Left hindlimb (tissue), 1 donor: ENCODE measurements at regions not wholly inside any gene's neighbourhood (a gene's known extent, or its start where the extent isn't known, plus 50 kb on each side); places are given as distances from the start of the nearest gene placed in this dataset.

Source experiments
- DNase-seq: peaks from one replicate; pipeline ENCODE4 v3.0.0-alpha.2; 2018

DNA sequence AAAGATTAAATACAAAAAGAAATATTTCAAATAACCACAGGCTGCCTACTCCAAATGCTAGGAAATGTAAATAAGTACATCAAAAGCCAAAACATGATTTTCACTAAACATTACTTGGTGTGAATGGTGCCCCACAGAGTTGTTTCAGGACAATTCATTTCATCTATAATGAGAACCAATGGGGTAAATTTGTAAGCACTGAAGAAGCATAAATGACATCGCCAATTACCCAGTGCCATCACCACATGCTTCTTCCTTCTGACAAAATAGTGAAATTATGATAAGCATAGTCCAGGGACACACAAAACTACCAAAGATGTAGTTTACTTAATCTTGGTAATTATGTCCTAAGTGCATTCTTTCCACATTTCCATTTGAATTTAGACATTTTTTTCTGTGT lies 510.4 kb upstream of the TYRP1 start:
- DNase-seq: no peak

DNA sequence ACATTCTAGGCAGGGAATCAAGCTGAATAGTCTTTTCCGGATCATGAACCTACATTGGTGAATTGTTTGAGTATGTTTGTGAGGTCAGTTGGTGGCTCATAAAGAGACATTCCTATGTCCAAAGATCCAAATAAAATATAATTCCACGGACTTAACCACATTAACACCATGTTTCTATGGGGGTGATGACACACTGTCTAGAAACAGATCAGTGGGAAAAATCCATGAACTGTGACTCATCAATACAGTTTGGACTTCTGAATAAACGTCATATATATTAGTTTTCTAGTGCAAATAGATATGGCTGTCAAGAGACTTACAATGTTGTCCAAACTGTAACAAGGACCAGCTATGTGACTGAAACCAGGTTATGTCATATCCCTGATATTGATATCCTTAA lies 509.9 kb upstream of the TYRP1 start:
- DNase-seq: no peak

DNA sequence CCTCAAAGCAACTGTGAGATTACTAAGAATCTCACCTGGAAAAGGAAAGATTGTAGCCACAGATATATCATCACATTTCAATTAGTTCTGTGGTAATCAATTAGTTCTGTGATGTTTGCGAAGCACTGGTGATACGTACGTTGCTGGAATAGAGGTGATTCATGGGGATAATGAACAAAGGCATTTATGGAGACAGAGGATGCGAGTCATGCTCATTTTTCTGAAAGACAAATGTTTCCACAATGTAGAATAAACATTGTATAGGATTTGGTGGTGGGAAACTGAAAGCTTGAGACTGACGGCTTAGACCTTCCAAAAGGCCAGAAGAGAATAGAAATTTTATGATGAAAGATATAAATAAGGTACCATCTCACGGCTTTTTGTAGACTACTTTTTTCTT lies 507.3 kb upstream of the TYRP1 start:
- no peak for DNase-seq

DNA sequence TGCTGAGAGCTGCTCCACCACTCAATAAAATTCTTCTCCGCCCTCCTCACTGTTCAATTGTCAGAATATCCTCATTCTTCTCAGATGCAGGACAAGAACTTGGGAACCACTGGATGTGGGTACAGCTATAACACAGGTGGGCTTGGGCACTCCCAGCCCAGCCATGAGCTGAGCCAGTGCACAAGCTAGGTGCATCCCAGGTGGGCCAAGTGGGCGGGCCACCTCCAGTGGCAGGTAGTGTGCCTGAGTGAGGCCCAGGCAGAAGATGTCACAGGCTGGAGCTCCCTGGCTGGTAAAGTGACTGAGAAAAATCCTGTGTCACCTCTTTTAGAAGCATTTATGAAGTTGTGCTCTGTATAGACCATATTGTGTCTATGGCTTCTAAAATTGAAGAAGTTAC lies 501.6 kb upstream of the TYRP1 start:
- DNase-seq: no peak

DNA sequence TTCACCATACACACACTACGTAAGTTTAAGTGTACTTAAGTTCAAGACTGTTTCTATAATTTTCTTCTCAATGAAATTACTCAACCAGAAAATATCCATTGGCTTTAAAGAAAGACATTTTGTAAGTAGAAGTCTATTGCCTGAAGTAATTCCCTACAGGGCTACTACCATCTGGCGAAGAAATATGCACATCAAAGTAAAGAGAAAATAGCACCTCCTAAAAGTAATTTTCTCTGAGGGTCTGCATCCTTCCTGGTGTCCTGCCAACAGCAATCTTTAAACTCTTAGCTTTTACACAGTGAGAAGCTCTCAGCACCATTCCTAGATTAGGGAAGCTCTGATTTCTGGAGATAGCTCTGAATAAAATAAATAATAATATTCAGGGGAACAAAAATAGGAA lies 498.5 kb upstream of the TYRP1 start:
- DNase-seq: no peak

DNA sequence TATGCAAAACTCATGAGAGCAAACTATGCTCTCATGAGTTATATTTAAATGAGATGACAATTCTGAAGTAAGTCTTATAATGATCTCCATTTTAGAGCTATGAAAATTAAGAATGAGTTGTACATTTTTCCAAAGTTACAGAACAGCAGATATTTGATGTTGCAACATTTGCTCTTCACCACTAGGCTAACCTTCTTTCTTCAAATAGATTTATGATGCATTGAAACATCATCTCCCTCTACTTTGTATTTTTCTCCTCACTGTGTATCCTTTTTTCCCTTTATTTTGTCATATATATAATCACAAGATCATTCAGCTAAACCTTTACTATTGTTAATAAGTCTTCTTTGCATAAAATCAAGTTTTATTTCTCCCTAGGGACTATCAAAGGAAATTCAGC lies 497.7 kb upstream of the TYRP1 start:
- no peak for DNase-seq

DNA sequence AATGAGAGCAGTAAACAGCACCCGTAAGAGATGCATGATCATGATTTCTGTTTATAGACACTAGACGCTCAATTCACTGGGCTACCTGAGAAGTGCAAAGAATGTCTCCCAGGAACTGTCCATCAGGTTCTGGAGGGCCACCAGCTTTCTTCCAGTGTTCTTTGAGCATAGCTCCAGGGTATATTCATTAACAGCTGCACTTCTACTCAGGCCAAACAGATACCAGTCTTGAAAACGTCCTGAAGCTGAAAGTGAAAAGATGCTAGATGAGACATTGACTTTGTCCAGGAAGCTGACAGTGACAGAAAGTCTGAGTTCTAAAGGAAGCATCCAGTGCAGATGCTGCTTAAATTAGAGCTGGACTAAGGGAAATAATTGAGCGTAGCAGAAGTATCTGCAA lies 488.7 kb upstream of the TYRP1 start:
- DNase-seq: no peak

DNA sequence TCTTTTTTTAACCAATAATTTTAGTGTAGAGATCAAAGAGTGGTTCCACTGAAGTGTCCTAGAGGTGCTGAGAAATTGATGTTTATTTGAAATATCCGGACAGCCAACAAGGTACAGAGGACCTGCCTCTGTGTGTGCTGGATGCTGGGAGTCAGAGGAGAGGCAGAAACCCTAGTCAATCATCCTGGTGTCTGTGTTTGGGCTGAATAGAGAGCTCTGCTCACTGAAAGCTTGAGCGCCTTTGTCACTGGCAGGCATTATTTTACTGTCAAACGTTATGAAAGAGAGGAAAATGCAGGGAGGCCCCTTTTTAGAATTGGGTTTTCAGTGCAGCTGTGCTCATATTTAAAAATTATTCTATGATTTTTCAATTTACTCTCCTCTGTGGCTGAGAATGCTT lies 480.3 kb upstream of the TYRP1 start:
- no peak for DNase-seq

DNA sequence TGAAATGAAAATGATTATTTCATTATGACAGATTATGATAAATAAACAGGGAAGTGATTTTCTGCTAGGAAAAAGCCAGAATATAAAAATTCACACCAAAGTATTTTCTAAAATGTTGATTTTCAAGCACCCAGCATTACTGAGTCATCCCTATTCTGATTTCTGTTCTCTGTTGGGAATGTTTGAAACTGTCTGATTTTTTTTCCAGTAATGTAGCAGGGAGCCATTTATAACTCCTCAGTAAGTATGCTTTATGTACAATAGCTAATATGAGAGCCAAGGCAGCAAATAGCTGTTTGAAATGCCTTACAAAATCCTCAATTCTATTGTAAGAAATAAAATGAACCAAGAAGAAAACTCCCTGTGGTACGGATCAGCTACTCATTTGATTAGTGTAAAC lies 471.7 kb upstream of the TYRP1 start:
- DNase-seq: no peak

DNA sequence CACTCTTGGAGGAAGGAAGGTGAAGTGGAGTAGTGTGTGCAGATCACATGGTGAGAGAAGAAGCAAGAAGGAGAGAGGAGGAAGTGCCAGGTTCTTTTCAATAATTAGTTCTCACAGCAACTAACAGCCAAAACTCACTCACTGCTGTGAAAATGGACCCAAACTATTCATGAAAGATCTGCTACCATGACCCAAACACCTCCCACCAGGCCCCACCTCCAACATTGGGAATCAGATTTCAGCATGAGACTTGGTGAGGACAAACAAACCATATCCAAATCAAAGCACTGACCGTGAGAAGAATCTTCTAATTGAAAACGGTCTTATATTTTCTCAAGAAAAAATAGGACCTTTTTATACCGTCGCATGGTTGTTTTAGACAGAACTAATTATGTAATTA lies 468.7 kb upstream of the TYRP1 start:
- DNase-seq: no peak

DNA sequence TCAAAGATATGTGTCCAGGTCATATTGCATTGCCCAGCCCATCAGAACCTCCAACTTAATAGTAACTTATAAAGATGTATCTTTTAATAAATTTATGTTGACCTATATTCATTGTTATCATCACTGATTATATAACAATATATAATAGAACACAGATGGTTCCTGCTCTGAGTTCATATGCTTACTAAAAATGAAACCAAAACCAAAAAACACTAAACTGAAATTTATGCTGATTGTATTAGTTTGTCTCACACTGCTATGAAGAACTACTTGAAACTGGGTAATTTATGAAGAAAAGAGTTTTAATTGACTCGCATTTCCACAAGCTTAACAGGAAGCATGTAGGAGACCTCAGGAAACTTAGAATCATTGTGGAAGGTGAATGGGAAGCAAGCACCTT lies 462.5 kb upstream of the TYRP1 start:
- DNase-seq: no peak

DNA sequence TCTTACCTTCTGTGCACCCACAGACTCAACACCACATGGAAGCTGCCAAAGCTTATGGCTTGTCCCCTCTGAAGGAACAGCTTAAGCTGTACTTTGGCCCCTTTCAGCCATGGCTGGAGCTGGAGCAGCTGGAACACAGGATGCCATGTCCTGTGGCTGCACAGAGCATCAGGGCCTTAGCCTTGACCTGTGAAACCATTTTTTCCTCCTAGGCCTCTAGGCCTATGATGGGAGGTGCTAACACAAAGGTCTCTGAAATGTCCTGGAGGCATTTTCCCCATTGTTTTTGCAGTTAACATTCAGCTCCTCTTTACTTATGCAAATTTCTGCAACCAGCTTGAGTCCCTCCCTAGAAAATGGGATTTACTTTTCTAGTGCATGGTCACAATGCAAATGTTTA lies 461.4 kb upstream of the TYRP1 start:
- no peak for DNase-seq

DNA sequence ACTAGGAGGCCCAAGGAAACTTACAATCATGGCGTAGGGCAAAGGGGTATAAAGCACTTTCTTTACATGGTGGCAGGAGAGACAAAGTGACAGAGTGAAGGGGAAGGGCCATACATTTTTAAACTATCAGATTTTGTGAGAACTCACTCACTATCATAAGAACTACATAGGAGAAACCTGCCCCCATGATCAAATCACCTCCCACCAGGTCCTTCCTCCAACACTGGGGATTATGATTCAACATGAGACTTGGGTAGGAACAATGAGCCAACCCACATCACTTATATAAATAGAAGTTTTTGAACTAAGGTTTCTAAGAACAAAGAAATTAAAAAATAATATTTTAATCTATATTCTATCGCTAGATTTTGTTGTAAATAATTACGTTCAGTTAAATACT lies 460.3 kb upstream of the TYRP1 start:
- DNase-seq: no peak

DNA sequence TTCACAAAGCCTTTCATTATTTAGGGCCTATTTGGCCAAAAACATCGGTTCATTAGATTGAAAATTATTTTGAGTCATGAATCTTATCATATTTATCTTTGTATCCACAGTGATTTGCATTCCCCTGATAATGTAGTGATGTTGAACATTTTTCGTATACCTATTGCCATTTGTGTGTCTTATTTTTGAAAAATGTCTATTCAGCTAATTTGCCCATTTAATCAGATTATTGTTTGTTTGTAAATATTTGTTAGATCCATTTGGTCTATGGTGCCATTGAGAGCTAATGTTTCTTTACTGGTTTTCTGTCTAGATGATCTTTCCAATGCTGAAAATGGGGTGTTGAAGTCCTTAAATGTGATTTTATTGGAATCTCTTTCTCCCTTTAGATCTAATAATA lies 439.2 kb upstream of the TYRP1 start:
- no peak for DNase-seq

DNA sequence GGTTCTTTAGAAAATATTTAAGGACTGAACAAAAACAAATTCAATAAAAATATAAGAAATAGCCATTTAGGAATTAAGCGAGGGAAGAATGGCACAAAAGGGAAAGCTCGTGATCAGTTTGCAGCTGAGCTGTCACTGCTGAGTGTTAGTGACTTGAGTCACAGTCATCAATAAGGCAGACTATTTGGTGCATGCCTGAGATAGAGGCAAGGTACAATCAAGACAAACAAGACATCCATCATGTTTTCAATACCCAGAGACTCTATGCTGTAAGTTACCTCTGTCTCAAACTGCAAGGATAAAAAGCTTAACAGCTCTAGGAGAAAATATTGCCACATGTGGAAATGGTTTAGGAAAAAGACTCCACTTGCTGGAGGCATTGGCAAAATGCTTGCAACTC lies 426.4 kb upstream of the TYRP1 start:
- DNase-seq: no peak

DNA sequence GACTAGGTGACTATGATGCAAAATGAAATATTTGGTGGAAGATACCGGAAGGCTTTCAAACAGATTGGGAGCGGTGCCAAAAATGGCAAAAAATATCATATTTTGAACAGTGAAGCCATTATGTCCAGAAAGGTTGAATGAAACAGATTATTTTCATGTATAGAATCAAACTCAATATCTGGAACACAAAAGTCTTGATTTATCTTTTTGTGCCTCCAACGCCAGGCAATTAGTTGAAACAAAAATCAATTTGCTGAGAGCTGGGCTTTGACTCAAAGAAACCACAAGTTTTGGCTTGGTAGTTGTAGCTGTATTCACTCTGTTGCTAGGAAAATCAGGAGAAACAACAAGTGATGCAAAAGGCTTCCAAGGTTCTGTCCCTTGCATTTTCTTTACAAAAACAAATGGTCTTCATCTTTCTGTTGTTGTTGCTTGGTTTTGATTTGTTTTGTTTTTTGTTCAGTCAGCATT lies 421.7 kb upstream of the TYRP1 start:
- DNase-seq: no peak

DNA sequence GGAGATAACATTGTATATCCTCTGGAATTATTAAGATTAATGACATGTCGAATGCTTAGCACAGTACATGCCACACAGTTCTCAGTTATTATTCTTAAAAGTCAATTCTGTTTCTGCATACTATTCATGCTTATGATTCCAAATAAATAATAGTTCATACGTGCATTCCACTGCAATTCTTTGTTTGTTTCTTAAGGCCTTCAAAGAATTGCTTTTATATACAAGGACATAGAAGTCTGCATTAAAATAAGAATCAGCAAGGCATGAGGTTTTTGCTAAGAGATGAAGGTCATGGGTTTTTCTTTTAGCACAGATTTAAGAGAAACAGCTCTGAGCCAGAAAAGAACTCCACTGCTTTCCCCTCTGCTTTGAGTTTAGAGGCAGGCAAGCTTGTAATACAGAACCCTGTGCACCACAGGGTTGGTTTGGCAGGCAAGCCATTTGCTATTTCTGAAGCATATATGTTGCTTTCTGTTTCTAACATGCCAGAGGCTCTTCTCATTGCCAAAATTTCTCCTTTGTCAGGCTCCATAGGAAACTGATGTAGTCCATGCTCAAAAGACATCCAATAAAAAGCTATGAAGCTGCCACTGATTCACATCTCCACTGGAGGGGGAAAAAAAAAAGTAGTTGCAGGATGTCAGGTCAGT lies 420.6 kb upstream of the TYRP1 start:
- DNase-seq: peak; percentile 72

DNA sequence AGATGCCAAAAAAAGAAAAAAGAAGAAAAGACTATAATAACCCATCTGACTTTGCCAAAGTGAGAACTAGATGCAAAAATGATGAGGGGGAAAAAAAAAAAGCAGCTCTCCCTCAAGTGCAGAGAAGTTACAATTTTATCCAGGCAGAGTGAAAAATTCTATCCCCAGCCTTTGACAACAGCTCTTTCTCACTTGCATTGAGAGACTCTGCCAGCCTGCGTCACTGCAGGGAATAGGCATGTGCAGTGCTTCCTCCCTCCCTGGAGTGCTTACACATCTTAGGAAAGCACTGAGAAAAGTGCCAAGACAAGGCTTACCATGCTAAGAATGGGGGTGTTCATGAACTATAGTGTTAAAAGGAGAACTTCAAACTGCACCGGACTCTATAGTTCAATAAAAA lies 418.6 kb upstream of the TYRP1 start:
- no peak for DNase-seq

DNA sequence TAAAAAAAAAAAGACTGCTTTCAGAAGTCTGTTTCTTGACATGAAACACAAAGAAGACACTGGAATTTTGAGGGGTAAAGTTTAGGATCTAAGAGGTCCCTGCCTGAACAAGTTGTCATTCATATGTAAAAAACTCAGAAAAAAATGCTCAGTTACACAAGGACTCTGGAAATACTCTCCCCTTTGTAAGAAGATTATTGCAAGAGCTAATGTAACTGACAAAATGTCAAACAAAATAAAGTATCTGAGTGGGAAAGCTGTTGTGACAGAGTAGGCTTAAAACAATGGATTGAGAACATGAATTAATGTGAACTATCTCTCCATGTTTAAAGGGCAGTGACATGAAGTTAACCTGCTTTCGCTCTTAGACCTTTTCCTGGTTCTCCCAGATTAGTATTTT lies 416.7 kb upstream of the TYRP1 start:
- DNase-seq: no peak

DNA sequence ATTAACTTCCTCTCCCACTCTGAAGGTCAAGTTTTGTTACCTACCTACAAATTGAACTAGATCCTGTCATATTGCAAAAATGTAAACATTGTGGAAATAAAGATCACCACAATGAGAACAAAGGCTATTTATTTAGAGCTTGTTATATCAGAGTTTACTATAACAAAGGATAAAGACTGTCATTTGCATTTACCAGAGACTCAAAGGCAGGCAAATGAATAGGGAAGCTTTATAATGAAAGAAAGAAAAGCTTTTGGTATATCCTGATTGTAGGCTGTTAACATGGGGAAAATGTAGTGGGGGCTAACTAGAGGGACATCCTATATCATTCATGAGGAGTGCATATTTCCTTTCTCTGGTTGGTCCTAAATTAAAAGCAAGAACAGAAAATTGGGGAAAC lies 403.5 kb upstream of the TYRP1 start:
- no peak for DNase-seq

DNA sequence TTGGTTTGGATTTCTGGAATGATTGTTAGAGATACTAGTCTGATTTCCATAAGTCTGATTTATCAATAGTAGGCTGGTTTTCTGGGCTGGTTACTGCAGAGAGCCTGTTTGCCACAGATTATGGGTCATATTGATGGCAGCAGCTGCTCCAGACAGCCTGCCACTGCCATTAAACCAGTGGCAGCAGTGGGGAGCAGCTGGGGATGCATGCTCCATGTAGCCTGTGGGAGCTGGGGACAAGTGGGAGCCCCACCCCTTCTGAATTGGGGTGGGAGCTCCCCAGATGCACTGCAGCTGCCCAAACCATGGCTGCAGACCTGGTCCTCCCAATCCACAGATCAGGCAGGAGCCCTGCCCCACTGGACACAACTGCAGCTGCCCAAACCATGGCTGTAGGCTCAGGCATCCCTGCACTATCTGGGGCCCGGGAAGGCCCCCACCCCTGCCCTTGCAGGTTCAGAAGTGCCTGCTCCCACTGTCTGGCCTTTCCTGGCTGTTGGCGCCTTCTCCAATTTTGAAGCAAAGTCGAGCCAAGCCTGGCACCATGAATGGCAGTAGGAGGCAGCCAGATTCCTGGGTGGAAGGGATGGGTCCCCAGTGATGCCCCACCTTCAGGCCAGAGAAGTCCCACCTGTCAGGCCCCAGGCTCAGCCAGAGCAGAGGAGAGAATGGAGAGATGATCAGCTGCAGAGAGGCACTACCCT lies 402.9 kb upstream of the TYRP1 start:
- no peak for DNase-seq

DNA sequence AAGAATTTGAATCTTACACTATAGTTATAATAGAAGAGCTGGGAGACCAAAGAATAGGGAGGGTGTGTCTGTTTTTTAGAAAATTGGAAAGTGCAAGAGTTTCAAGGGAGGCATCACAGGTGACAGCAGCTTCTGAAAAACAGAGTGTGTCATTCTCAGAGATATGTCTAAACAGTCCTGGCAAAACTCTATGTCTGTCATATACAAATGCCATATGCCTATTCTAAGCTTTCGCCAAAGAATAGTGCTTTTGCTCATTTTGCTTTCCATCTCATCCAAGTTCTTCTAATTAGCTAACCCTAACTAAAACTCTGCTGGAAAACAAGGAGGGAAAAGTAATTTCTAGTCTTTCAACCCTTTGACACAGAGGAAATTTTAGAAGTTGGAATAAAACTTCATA lies 388.0 kb upstream of the TYRP1 start:
- no peak for DNase-seq

DNA sequence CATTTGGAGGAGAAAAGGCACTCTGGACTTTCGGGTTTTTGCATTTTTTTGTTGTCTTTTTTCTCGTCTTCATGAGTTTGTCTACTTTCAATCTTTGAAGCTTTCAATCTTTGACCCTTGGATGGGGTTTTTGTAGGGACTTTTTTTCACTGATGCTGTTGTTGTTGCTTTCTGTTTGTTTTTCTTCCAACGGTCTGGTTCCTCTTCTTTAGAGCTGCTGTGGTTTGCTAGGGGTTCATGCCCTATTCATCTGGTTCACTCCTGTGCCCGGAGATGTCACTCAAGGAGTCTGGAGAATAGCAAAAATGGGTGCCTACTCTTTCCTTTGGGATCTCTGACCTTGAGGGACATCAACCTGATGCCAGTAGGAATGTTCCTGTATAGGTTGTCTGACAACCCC lies 378.6 kb upstream of the TYRP1 start:
- no peak for DNase-seq

DNA sequence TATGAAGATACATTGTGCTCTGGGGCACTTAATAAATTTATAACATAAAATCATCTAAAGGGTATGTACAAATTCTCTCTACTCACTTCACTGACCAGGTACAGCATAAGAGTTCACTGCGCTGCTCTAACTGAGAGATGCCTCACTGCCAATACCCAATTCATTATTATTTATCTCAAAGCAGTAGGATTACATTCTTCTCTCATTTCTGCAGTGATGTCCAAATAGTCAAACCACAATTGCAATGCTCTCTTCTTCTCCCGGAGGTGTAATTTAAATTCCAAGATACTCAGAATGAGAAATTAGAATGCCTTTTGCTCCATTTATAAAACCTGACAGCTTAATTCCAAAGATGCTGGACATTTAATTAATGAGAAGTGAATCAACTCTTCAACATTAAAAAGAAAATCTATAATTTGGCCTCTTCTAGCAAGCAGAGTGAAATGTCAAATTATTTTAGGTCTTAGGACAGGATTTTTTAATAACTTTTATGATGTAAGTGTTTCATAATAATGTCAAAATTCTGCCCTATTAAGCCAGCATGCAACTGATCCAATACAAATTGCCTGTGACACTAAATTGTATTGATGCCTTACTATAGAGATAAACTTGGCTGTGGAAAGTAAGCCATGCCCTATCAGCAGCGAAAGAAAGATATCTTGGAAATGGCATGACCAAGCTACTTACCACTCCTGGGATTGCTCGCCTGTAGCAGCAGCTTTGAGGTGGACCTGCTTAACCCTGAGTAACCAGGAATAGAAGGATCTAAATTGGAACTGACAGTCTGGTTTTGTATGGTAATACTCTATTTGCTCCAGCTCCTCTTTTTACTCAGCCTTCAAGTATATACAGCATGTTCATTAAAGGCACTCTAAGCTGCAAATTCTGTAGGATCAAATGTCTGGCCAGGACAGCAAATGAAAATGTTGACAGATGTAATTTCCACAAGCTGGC lies 374.2 kb upstream of the TYRP1 start:
- DNase-seq: no peak
